Psoas muscle (tissue), 7 donors: ENCODE measurements at regions not wholly inside any gene's neighbourhood (a gene's known extent, or its start where the extent isn't known, plus 50 kb on each side); places are given as distances from the start of the nearest gene placed in this dataset.
"Not testable (repeated sequence)": the region's sequence is repeated elsewhere in the genome, so short reads cannot be mapped to it uniquely, and the experiment has no call there.

Experiments
- ATAC-seq, 4 donors: fragments of 200-7000 bp; cut with Tn5 transposase; one replicate each; pipeline ENCODE4 v1.9.1; 2020; ENCODE audit warnings: moderate library complexity in 3 of 4, mild to moderate bottlenecking in 2 of 4
- DNase-seq, 2 donors: peaks; one replicate each; pipeline ENCODE4 v3.0.0-alpha.2; 2020
- H3K27ac ChIP-seq: fragments of 200-600 bp; one replicate; pipeline ENCODE4 v1.8.0; 2022
- H3K27me3 ChIP-seq, 3 donors: fragments of 200-600 bp in 1 of 3; one replicate each; pipeline versions ENCODE4 v1.6.1 to v1.8.0; 2013 to 2022; ENCODE audit warnings: low read length in 2 of 3, mild to moderate bottlenecking in 2 of 3, moderate library complexity in 1 of 3; ENCODE audit not compliant: insufficient read depth in 3 of 3
- H3K36me3 ChIP-seq, 2 donors: fragments of 200-600 bp in 1 of 2; one replicate each; pipeline versions ENCODE4 v1.6.1 to v1.8.0; 2013 to 2022; ENCODE audit warnings: low read depth in 1 of 2, mild to moderate bottlenecking in 1 of 2, moderate library complexity in 1 of 2; ENCODE audit not compliant: insufficient read depth in 1 of 2
- H3K4me1 ChIP-seq: fragments of 200-600 bp; one replicate; pipeline ENCODE4 v1.8.0; 2022
- H3K4me3 ChIP-seq: fragments of 200-600 bp; one replicate; pipeline ENCODE4 v1.8.0; 2022; ENCODE audit warnings: mild to moderate bottlenecking
- H3K9me3 ChIP-seq: fragments of 200-600 bp; one replicate; pipeline ENCODE4 v1.8.0; 2022
- WGBS, 3 donors: extraction: QIAGEN DNeasy Blood & Tissue Kit; methylation state at CpG; one replicate each; pipeline versions ENCODE4 v1.1.6 to v1.1.7; 2013; 5-methylcytosine and 5-hydroxymethylcytosine counted together
- intact Hi-C, 2 donors: fragments of 100-400 bp; cut with DNase I; formaldehyde crosslinking; loops; one replicate each; pipeline versions ENCODE4 v1.11.0 to v1.14.2; 2022
- donor health status: healthy with polysubstance abuse.
- donor health status: DM: no; HTN: no; CAD: no; lungs with moderate emphysema.
- donor health status: Bipolar disorder and iron deficiency.
- donor health status: healthy.
- donor health status: DM: yes; HTN: yes; CAD: no.
- donor health status: DM: no; HTN: no; CAD: no.
- donor health status: DM: yes; HTN: yes; CAD: no.

DNA sequence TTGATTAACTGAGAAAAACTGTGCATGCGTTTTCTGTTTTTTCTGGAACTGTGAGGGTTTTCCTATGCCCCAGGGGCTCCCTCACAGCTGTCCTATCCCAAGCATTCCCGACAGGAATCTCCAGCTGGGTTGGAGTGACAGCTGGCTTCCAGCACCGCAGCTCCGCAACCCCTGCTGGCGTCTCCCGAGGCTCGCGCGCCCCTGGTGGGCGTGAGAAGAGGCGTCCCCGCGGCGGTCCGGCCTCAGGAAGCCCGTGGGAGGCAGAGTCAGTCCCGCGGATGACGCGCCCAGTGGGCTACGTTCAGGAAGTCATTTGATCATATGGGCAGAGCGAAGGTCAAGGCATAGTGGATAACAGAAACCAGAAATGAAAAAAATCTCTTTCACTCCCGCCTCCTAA, 821.9 kb downstream of the SPATA31A1 start:
- H3K9me3 ChIP-seq, DNase-seq, H3K4me1 ChIP-seq, H3K27me3 ChIP-seq, H3K4me3 ChIP-seq, intact Hi-C loops, H3K27ac ChIP-seq, H3K36me3 ChIP-seq: not testable (repeated sequence)
- WGBS, 3 donors: 7 to 21% (median 12%) methylated on average over 2 to 17 of the region's 23 CpGs
- peak in 1 of 4 donors; percentile 49 for ATAC-seq

DNA sequence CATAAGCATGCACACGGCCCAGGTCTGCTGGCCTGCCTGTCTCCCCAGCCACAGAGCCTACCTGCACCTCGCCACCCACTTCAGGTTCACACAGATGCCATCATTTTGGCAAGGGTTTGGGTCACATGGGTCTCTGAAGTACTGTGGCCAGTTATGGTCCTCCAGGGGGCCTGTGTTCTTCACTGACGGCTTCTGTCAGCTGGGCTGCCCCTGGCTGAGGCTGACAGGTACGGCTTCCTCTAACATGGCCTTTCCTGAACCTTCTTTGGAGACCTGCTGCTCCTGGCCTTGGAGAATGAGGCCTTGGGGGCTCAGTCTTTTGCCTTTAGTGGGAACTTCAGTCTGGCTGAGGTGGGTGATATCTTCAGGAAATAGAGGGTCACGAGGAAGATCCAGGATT, 835.9 kb downstream of the SPATA31A1 start:
- DNase-seq: peak in 1 of 2 donors; percentile 9
- intact Hi-C loops, H3K4me3 ChIP-seq, H3K36me3 ChIP-seq, H3K4me1 ChIP-seq, H3K9me3 ChIP-seq, H3K27ac ChIP-seq, ATAC-seq, H3K27me3 ChIP-seq: not testable (repeated sequence)
- WGBS, 3 donors: 42 to 78% (median 48%) methylated on average over 2 of the region's 5 CpGs

DNA sequence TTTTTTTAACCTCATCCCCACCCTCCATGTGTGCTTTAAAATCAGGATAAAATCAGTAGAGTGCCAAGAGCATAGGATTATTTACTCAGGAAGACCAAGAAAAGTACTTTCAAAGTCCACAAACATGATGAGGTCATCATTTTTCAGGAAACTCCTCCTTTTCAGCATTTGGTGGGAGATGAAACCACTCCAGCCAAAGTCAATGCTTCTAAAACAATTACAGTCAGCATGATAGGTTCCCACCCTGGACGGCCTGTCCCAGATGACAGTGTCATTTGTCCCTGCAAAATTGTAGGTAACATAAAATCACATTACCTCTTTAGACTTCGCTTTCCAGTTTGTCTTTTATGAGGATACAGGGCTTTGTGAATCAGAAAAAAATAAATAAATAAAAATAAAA, 836.7 kb downstream of the SPATA31A1 start:
- ATAC-seq: not testable (repeated sequence)

DNA sequence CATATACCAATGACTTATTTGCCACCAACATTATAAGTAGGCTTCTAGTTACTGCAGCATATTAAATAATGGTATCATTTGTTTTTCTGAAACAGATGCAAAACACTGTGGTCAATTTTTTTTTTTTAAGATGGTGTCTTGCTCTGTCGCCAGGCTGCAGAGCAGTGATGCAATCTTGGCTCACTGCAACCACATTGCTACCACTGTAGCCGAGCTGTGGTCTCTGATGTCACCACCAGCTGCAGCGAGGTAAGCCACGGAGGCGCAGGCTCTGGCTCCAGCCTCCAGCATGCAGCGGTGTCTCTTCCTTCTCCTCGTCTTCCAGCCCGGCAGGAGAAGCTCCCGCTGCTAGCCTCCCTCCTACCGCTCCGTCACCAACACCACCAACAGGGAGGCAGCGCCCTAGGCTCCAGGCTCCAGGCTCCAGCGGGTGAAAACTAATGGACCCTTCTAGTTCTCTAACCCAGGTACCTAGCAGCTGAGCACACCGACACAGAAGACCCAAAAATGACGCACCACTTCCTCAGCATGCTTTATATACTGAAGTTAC, 840.8 kb downstream of the SPATA31A1 start:
- intact Hi-C loops, H3K27ac ChIP-seq, H3K27me3 ChIP-seq, ATAC-seq, H3K36me3 ChIP-seq, H3K4me1 ChIP-seq, H3K4me3 ChIP-seq, DNase-seq, H3K9me3 ChIP-seq: not testable (repeated sequence)
- 74 to 85% (median 85%) methylated on average over 11 to 13 of the region's 15 CpGs for WGBS, 3 donors

More for the DNA sequence above, 836.7 kb downstream of the SPATA31A1 start:
- H3K4me3 ChIP-seq, H3K27ac ChIP-seq, DNase-seq, H3K36me3 ChIP-seq, H3K4me1 ChIP-seq, intact Hi-C loops, H3K27me3 ChIP-seq, H3K9me3 ChIP-seq: not testable (repeated sequence)
- WGBS, 3 donors: 60 to 89% (median 64%) methylated on average over 1 of the region's 2 CpGs

DNA sequence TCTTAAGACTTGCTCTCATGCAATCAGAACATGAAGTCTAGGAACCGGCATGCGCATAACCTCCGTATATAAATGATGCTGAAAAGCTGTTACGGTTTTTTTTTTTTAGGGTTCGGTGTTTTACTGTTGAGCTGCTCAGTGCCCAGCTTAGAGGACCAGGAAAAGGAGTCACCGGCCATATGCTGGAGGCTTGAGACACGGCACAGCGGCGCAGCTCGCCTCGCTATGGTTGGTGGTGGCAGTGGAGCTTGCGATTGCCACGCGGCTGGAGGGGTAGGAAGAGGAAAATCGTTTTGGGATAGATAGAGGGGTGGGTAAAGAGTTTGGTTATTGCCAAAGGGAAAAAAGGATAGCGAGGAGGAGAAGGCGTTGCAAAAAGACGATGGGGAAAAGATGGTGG, 841.3 kb downstream of the SPATA31A1 start:
- H3K9me3 ChIP-seq, H3K4me1 ChIP-seq, H3K4me3 ChIP-seq, intact Hi-C loops, H3K27ac ChIP-seq, ATAC-seq, DNase-seq, H3K36me3 ChIP-seq, H3K27me3 ChIP-seq: not testable (repeated sequence)
- WGBS, 3 donors: 90 to 96% (median 93%) methylated on average over 6 to 10 of the region's 18 CpGs

DNA sequence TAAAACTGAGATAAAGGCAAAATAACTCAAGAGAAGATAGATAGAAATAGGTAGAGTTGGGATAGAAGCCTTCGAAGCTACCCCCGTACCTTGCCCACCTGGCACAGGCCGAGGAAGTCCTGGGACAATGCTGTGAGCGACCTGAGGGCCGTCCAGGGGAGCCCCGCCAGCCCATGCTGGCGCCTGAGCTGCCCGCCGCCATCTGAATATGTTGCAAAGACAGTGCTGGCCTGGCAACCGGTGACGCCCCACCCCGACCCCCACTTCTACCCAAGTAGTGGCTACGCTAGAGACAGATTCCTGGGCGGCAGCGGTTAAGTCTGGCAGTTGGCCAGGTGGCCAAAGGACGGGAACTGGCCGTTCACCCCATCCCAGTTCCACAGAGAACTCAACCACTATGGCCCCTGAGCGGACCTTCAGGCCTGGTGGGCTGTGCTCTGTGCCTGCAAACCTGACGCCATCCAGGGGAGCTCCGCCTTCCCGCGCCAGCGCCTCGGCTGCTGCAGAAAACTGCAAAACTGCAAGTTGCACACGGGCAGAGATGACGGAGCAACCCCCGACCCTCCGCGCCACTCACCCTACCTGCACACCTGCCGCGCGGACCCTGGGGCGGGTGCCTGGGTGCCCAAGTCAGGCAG, 866.2 kb downstream of the SPATA31A1 start:
- H3K4me1 ChIP-seq, ATAC-seq, DNase-seq, H3K36me3 ChIP-seq, H3K4me3 ChIP-seq, H3K27me3 ChIP-seq, intact Hi-C loops, H3K9me3 ChIP-seq, H3K27ac ChIP-seq: not testable (repeated sequence)
- WGBS, 3 donors: 34 to 42% (median 35%) methylated on average over 12 to 16 of the region's 33 CpGs

DNA sequence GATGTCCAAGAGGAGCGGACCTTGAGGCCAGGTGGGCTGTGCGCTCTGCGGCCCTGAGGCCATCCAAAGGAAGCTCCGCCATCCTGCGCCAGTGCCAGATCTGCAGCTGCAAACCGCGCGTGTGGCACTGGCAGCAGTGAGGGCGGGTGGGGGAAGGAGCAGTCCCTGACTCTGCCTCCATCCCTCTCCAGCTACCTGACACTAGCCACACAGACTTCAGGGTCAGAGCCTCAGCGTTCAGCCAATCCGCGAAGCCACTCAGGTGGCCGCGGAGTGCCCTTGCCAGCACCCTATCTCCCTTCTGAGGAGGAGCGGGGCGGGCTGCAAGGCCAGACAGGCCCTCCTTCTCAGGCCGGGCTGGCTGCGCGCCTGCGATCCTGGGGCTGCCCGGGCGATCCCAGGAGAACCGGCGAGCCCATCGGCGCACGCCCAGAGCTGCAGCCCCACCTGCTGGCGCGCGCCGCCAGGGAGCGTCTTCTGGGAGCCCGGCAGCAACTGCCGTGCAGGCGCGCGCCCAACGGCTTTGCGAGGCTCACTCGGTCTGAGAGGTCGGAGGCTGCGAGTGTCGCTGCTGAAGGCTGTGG, 867.2 kb downstream of the SPATA31A1 start:
- H3K4me1 ChIP-seq, H3K27me3 ChIP-seq, H3K4me3 ChIP-seq, ATAC-seq, intact Hi-C loops, H3K36me3 ChIP-seq, H3K27ac ChIP-seq, H3K9me3 ChIP-seq: not testable (repeated sequence)
- DNase-seq: peak in 1 of 2 donors; percentile 30
- WGBS, 3 donors: 0 to 4% (median 1%) methylated on average over 19 to 37 of the region's 43 CpGs

DNA sequence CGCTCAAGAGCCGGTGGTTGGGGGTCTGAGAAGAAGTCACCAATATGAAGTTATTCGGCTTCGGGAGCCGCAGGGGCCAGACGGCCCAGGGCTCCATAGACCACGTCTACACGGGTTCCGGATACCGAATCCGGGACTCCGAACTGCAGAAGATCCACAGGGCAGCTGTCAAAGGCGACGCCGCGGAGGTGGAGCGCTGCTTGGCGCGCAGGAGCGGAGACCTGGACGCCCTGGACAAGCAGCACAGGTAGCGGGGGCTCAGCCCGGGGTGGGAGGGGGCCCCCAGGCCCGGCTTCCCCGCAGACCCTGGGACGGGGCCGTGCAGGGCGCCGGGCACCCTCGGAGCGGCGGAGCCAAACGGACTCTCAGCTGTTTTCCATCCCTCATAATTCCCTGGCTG, 867.9 kb downstream of the SPATA31A1 start:
- intact Hi-C loops, H3K9me3 ChIP-seq, H3K36me3 ChIP-seq, H3K27ac ChIP-seq, H3K4me3 ChIP-seq, ATAC-seq, H3K27me3 ChIP-seq, H3K4me1 ChIP-seq: not testable (repeated sequence)
- DNase-seq: peak in 1 of 2 donors; percentile 30
- WGBS, 3 donors: 0 to 2% (median 1%) methylated on average over 6 to 15 of the region's 33 CpGs
